Fibroblast of mammary gland (primary cell): ENCODE measurements at regions not wholly inside any gene's neighbourhood (a gene's known extent, or its start where the extent isn't known, plus 50 kb on each side); places are given as distances from the start of the nearest gene placed in this dataset.

ENCODE experiments used
- DNase-seq: peaks from one replicate; pipeline ENCODE4 v3.0.0-alpha.2; 2010; ENCODE audit warnings: low read depth
- H3K4me3 ChIP-seq: 2 replicates; pipeline ENCODE4 v1.5.1; 2011; ENCODE audit warnings: low read depth, mild to moderate bottlenecking, low read length, moderate library complexity; ENCODE audit not compliant: control insufficient read depth
- CTCF ChIP-seq: conservative IDR thresholded peaks from 2 replicates; pipeline ENCODE4 v1.5.1; 2011; ENCODE audit warnings: low read depth, low read length, inconsistent platforms; ENCODE audit not compliant: control insufficient read depth, insufficient read depth

GRCh38 chrX:42725196-42725595 lies 52.8 kb downstream of the PPP1R2C start:
- DNase-seq = no peak
- H3K4me3 ChIP-seq = no peak overlapping the region
- no peak for TF ChIP-seq CTCF

GRCh38 chrX:42720209-42720608 lies 57.8 kb downstream of the PPP1R2C start:
- no peak for TF ChIP-seq CTCF
- no peak overlapping the region for H3K4me3 ChIP-seq
- no peak for DNase-seq

- no peak for DNase-seq
- no peak overlapping the region for H3K4me3 ChIP-seq
- no peak for TF ChIP-seq CTCF
These were observed 62.2 kb downstream of the PPP1R2C start for GRCh38 chrX:42715701-42716262.

- no peak overlapping the region for H3K4me3 ChIP-seq
- no peak for DNase-seq
These were observed 62.8 kb downstream of the PPP1R2C start for GRCh38 chrX:42714981-42715700.

GRCh38 chrX:42710452-42710851 lies 67.5 kb downstream of the PPP1R2C start:
- DNase-seq = no peak
- no peak for TF ChIP-seq CTCF

More at GRCh38 chrX:42714981-42715700, 62.8 kb downstream of the PPP1R2C start:
- no peak for TF ChIP-seq CTCF

GRCh38 chrX:42708222-42708621 lies 69.7 kb downstream of the PPP1R2C start:
- H3K4me3 ChIP-seq = no peak overlapping the region
- no peak for TF ChIP-seq CTCF
- peak; percentile 68 for DNase-seq

More at GRCh38 chrX:42710452-42710851, 67.5 kb downstream of the PPP1R2C start:
- H3K4me3 ChIP-seq = no peak overlapping the region

GRCh38 chrX:42707742-42708141 lies 70.2 kb downstream of the PPP1R2C start:
- no peak overlapping the region for H3K4me3 ChIP-seq
- no peak for DNase-seq
- TF ChIP-seq CTCF = no peak
